GM12864 (cell line): ENCODE measurements at regions not wholly inside any gene's neighbourhood (a gene's known extent, or its start where the extent isn't known, plus 50 kb on each side); places are given as distances from the start of the nearest gene placed in this dataset.
"Not testable (repeated sequence)": the region's sequence is repeated elsewhere in the genome, so short reads cannot be mapped to it uniquely, and the experiment has no call there.

Experiments used
- DNase-seq: peaks from one replicate; pipeline ENCODE4 v3.0.0-alpha.2; 2011; ENCODE audit warnings: low read depth
- H3K4me3 ChIP-seq: 2 replicates; pipeline ENCODE4 v1.5.1; 2011; ENCODE audit warnings: mild to moderate bottlenecking, low read depth, low read length, control low read depth
- TF ChIP-seq, protein P1 (sequence below): IDR thresholded peaks from 2 replicates; pipeline ENCODE4 v1.5.1; 2011; ENCODE audit warnings: low read depth, mild to moderate bottlenecking, moderate library complexity, low read length, control low read depth, inconsistent platforms; ENCODE audit errors: missing control alignments

DNA sequence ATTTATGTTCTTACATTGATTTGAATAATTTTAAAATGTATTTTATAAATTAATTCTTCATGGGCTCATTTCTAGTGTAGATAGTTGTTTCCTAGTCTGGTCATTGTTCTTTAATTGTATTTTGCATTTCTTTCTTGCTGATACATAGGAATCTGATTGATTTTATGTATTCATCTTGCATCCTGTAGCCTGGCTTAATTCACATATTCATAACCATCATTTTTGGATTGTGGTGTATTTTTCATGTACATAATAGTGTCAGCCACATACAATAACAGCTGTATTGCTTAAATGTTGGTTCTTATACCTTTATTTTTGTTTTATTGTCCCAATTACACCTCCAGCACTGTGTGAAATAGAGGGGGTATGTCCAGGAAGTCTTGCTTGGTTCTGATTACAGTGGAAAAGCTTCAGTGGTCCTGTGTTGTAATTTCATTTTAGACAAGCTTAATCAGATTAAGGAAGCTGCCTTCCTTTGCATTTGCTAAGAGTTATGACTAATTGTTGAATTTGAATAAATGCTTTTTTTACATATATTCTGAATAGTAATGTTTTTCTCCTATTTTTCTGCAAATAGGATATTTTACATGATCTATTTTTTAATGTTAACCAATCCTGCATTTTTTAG is 103.7 kb downstream of the USP22 start:
- no peak for DNase-seq
- TF ChIP-seq, protein P1, sequence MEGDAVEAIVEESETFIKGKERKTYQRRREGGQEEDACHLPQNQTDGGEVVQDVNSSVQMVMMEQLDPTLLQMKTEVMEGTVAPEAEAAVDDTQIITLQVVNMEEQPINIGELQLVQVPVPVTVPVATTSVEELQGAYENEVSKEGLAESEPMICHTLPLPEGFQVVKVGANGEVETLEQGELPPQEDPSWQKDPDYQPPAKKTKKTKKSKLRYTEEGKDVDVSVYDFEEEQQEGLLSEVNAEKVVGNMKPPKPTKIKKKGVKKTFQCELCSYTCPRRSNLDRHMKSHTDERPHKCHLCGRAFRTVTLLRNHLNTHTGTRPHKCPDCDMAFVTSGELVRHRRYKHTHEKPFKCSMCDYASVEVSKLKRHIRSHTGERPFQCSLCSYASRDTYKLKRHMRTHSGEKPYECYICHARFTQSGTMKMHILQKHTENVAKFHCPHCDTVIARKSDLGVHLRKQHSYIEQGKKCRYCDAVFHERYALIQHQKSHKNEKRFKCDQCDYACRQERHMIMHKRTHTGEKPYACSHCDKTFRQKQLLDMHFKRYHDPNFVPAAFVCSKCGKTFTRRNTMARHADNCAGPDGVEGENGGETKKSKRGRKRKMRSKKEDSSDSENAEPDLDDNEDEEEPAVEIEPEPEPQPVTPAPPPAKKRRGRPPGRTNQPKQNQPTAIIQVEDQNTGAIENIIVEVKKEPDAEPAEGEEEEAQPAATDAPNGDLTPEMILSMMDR = no peak
- H3K4me3 ChIP-seq = no peak overlapping the region

DNA sequence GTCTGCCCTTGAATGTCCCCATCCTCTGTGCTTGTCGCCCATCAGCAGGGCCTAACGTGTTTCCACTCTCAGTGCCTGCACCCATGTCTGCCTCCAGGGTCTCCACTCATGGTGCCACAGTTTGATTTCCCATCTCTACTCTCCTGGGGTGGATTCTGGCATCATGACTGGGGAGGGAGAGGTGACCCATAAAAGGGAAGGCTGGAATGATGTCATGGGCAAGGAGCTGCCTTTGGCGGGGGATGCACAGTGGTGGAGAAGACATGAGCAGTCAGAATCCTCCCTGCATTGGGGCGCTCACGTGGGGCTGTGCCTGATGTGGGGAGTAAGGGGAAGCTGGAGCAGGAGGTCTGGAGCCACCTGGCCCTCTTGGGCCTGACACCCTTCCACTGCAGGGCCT is 100.9 kb downstream of the USP22 start:
- TF ChIP-seq, protein P1 = no peak
- no peak overlapping the region for H3K4me3 ChIP-seq

DNA sequence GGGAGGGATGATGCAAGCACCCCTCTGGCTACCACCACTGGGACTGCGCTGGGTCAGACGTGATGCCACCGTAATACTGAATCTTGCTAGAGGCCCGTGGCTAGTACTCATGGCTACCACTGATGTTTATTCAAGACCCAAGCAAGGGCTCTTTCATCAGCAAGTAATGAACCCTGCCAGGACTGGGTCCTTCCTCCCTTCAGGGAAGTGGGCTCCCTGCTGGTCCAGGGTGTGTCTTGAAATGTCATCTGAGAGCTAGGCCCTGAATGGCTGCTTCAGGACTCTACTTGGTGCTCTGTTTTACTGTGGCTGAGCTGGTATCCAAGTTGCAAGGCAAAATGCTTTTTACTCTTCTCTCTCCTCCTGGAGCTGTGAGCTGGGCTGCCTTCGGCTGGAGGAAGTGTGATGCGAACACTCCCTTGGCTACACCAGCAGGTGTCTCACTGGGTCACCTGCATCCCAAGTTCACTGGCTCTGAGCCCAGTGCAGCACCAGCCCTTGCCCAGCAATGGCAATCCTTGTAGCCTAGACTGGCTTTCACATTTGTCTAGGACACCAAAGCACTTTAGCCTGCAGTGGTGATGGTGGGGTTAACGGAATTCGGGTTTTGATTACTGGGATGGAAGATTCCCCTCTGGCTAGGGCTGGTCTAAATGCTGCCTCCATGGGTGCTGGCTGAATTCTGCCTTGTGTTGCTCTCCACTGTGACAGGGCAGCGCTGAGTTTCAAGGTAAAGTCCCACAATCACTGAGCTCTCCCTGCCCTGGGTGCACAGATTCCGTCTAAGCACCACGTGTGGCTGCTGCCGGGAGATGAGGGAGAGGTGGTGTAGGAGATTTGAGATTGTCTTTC is 98.6 kb downstream of the USP22 start:
- no peak for DNase-seq
- TF ChIP-seq, protein P1 = peak; percentile 68
- no peak overlapping the region for H3K4me3 ChIP-seq

More for the DNA sequence above, 100.9 kb downstream of the USP22 start:
- DNase-seq = no peak

DNA sequence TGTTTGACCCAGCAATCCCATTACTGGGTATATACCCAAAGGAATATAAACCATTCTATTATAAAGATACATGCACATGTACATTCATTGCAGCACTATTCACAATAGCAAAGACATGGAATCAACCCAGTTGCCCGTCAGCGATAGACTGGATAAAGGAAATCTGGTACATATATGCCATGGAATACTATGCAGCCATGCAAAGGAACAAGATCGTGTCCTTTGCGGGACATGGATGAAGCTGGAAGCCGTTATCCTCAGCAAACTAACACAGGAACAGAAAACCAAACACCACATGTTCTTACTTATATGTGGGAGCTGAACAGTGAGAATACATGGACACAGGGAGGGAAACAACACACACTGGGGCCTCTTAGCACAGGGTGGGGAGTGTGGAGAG is 95.1 kb downstream of the USP22 start:
- DNase-seq, H3K4me3 ChIP-seq: not testable (repeated sequence)

DNA sequence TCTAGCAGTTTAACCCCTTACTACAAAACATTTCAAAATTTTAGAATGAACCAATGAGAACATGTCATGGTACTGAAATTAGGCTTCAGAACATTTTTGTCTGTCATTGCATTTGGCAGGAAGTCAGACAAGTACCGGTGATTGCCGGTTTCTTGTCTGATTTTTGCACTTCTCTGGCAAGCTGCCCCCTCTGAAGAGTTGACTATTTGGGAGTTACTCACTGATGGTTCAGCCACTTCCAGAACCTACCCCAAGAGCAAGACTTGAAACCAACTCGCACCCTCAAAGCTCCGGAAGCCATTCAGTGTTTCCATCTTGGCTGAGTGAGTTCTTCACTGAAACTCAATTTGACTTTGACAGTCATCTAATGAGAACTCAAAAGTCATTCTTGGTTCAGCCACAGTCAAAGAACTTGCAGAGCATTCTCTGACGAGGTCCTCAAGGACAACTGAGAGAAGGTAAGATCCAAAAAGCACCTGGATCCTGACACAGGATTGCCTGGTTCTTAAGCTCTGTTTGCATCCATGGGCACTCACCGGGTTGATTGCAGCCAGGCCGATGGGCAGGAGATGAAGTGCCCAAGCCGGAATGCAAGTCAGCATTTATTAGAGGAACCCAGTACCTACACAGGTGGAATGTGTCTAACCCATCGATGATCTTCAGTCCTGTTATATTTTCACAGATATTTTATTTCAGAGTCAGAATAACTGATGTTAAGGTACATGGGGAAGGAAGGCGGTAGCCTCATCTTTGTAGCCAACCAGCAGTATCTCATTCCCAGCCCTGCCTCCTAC is 93.6 kb downstream of the USP22 start:
- peak; percentile 13 for DNase-seq
- TF ChIP-seq, protein P1 = no peak
- no peak overlapping the region for H3K4me3 ChIP-seq
